Activated CD4-positive, alpha-beta T cell treated with anti-CD3 and anti-CD28 coated beads, Interleukin-10, Interleukin-2, amounts not matched to agents 100 ng/mL and 50 ng/mL, durations not matched to agents 16 hours and 8 hours (primary cell): ENCODE measurements at regions not wholly inside any gene's neighbourhood (a gene's known extent, or its start where the extent isn't known, plus 50 kb on each side); places are given as distances from the start of the nearest gene placed in this dataset.

Experiments
- DNase-seq: peaks from one replicate; pipeline ENCODE4 v3.0.0-alpha.2; 2020

- no peak for DNase-seq
These were observed 397.5 kb downstream of the ZIC4 start for GRCh38 chr3:147008886-147009285.

GRCh38 chr3:147008458-147008857 lies 397.9 kb downstream of the ZIC4 start:
- DNase-seq, result no peak

- DNase-seq, result no peak
These were observed 398.6 kb downstream of the ZIC4 start for GRCh38 chr3:147007736-147008245.

GRCh38 chr3:147002721-147003120 lies 397.6 kb upstream of the PLSCR5 start:
- no peak for DNase-seq

- no peak for DNase-seq
These were observed 395.1 kb upstream of the PLSCR5 start for GRCh38 chr3:147000274-147000673.

- DNase-seq, result no peak
These were observed 386.8 kb upstream of the PLSCR5 start for GRCh38 chr3:146991907-146992306.

- DNase-seq, result no peak
These were observed 370.3 kb upstream of the PLSCR5 start for GRCh38 chr3:146975476-146975875.

- no peak for DNase-seq
These were observed 369.9 kb upstream of the PLSCR5 start for GRCh38 chr3:146975032-146975431.

- no peak for DNase-seq
These were observed 368.9 kb upstream of the PLSCR5 start for GRCh38 chr3:146974001-146974400.

- DNase-seq, result no peak
These were observed 367.6 kb upstream of the PLSCR5 start for GRCh38 chr3:146972726-146973125.

- no peak for DNase-seq
These were observed 365.1 kb upstream of the PLSCR5 start for GRCh38 chr3:146970236-146970635.

GRCh38 chr3:146969356-146969755 lies 364.2 kb upstream of the PLSCR5 start:
- no peak for DNase-seq

- DNase-seq, result no peak
These were observed 363.1 kb upstream of the PLSCR5 start for GRCh38 chr3:146968204-146968651.

- DNase-seq, result no peak
These were observed 362.6 kb upstream of the PLSCR5 start for GRCh38 chr3:146967783-146968182.

- no peak for DNase-seq
These were observed 361.0 kb upstream of the PLSCR5 start for GRCh38 chr3:146966124-146966523.

GRCh38 chr3:146953511-146953981 lies 348.4 kb upstream of the PLSCR5 start:
- DNase-seq, result no peak

GRCh38 chr3:146948985-146949384 lies 343.8 kb upstream of the PLSCR5 start:
- no peak for DNase-seq

GRCh38 chr3:146948186-146948585 lies 343.0 kb upstream of the PLSCR5 start:
- no peak for DNase-seq

- DNase-seq, result no peak
These were observed 324.6 kb upstream of the PLSCR5 start for GRCh38 chr3:146929696-146930095.

- DNase-seq, result no peak
These were observed 323.4 kb upstream of the PLSCR5 start for GRCh38 chr3:146928421-146929059.

- DNase-seq, result no peak
These were observed 316.5 kb upstream of the PLSCR5 start for GRCh38 chr3:146921693-146922092.

- no peak for DNase-seq
These were observed 309.3 kb upstream of the PLSCR5 start for GRCh38 chr3:146914409-146914808.

- no peak for DNase-seq
These were observed 307.3 kb upstream of the PLSCR5 start for GRCh38 chr3:146912241-146913015.

GRCh38 chr3:146903927-146904326 lies 298.8 kb upstream of the PLSCR5 start:
- DNase-seq, result no peak
